A673 (cell line): ENCODE measurements at regions not wholly inside any gene's neighbourhood (a gene's known extent, or its start where the extent isn't known, plus 50 kb on each side); places are given as distances from the start of the nearest gene placed in this dataset.
"Not testable (repeated sequence)": the region's sequence is repeated elsewhere in the genome, so short reads cannot be mapped to it uniquely, and the experiment has no call there.

ENCODE experiments used
- BruUV-seq: library from RNA; stranded (reverse); fragments of 400-500 nt; replicated peaks from 2 replicates; lab custom pipeline; 2021; lab: Mats Ljungman, UMichigan
- CTCF ChIA-PET: fragments of 300-600 bp; sonication (Branson Sonifier 250); formaldehyde crosslinking; loops from one replicate; lab custom pipeline; 2022; ENCODE audit warnings: antibody characterized with exemption; lab: Charles Lee
- POLR2A ChIA-PET: fragments of 300-600 bp; sonication (Branson Sonifier 250); formaldehyde crosslinking; loops from one replicate; lab custom pipeline; 2022; ENCODE audit warnings: antibody characterized with exemption; ENCODE audit not compliant: low non-redundant PET; lab: Charles Lee
- DNase-seq: peaks from one replicate; pipeline ENCODE4 v3.0.0-alpha.2; 2015; ENCODE audit warnings: low spot score
- H3K27ac ChIP-seq: fragments of 200-600 bp; sonication (generic); 2 replicates; pipeline ENCODE4 v1.5.1; 2016; ENCODE audit warnings: mixed run types, low read depth, mild to moderate bottlenecking, mixed read lengths, antibody characterized with exemption, low read length; ENCODE audit not compliant: poor library complexity, severe bottlenecking
- H3K27me3 ChIP-seq: fragments of 200-600 bp; sonication (generic); replicated peaks from 2 replicates; pipeline ENCODE4 v1.6.1; 2017; ENCODE audit warnings: mixed run types, low read depth, mild to moderate bottlenecking, mixed read lengths, antibody characterized with exemption, low read length; ENCODE audit not compliant: insufficient read depth, poor library complexity
- H3K36me3 ChIP-seq: fragments of 200-600 bp; sonication (generic); 2 replicates; pipeline ENCODE4 v1.6.1; 2016; ENCODE audit warnings: mixed run types, mild to moderate bottlenecking, mixed read lengths, antibody characterized with exemption, low read length; ENCODE audit not compliant: insufficient read depth, poor library complexity, severe bottlenecking
- H3K4me1 ChIP-seq: fragments of 200-600 bp; sonication (generic); 2 replicates; pipeline ENCODE4 v1.6.1; 2017; ENCODE audit warnings: mixed run types, mild to moderate bottlenecking, mixed read lengths, antibody characterized with exemption, low read length; ENCODE audit not compliant: insufficient read depth, poor library complexity, severe bottlenecking
- H3K4me3 ChIP-seq: fragments of 200-600 bp; sonication (generic); 2 replicates; pipeline ENCODE4 v1.5.1; 2016; ENCODE audit warnings: low read depth, mixed run types, mild to moderate bottlenecking, mixed read lengths, low read length; ENCODE audit not compliant: poor library complexity, severe bottlenecking
- H3K9me3 ChIP-seq: fragments of 200-600 bp; sonication (generic); 2 replicates; pipeline ENCODE4 v1.6.1; 2016; ENCODE audit warnings: mixed run types, low read depth, mild to moderate bottlenecking, mixed read lengths, antibody characterized with exemption, low read length; ENCODE audit not compliant: poor library complexity, severe bottlenecking
- CTCF ChIP-seq: fragments of 300-800, 200-600 bp; sonication (generic); conservative IDR thresholded peaks from 2 replicates; pipeline ENCODE4 v1.5.1; 2017; ENCODE audit warnings: low read depth, mild to moderate bottlenecking, antibody characterized with exemption, low read length, moderate library complexity, mixed read lengths
- EZH2 ChIP-seq: fragments of 200-600 bp; sonication (generic); IDR thresholded peaks from 2 replicates; pipeline ENCODE4 v1.6.1; 2017; ENCODE audit warnings: borderline replicate concordance, low read depth, mild to moderate bottlenecking, mixed read lengths, antibody characterized with exemption, low read length; ENCODE audit not compliant: poor library complexity, severe bottlenecking
- intact Hi-C: fragments of 100-400 bp; cut with micrococcal nuclease; formaldehyde crosslinking; loops from one replicate; pipeline ENCODE4 v1.10.0; 2022; ENCODE audit not compliant: unreplicated experiment

- H3K27ac ChIP-seq, result no peak overlapping the region
- ChIA-PET CTCF (no interaction called here), POLR2A (no interaction called here)
- TF ChIP-seq EZH2 (no peak), CTCF (no peak)
- intact Hi-C loops, result no loop called here
- no peak for DNase-seq
- BruUV-seq, result no TSS peak
- no peaks in the 10 kb centered on the region for H3K9me3 ChIP-seq
- H3K4me3 ChIP-seq, result no peak overlapping the region
- H3K4me1 ChIP-seq, result no peaks in the 10 kb centered on the region
- H3K36me3 ChIP-seq, result no peaks in the 10 kb centered on the region
- H3K27me3 ChIP-seq, result no peaks in the 10 kb centered on the region
Measured at GRCh38 chr1:181893937-181894336, 167.6 kb downstream of the ZNF648 start.

- H3K4me1 ChIP-seq, CTCF ChIA-PET, POLR2A ChIA-PET, BruUV-seq, H3K36me3 ChIP-seq, H3K9me3 ChIP-seq, H3K4me3 ChIP-seq, DNase-seq, H3K27ac ChIP-seq, intact Hi-C loops, H3K27me3 ChIP-seq: not testable (repeated sequence)
Measured at GRCh38 chr1:181893150-181893549, 168.4 kb downstream of the ZNF648 start.

- DNase-seq, result peak; percentile 1
- no peaks in the 10 kb centered on the region for H3K4me1 ChIP-seq
- H3K27ac ChIP-seq, result no peak overlapping the region
- CTCF ChIA-PET, result no interaction called here
- H3K27me3 ChIP-seq, result no peaks in the 10 kb centered on the region
- H3K36me3 ChIP-seq, result no peaks in the 10 kb centered on the region
- no TSS peak for BruUV-seq
- no peak overlapping the region for H3K4me3 ChIP-seq
- intact Hi-C loops, result no loop called here
- TF ChIP-seq EZH2 (no peak), CTCF (no peak)
- POLR2A ChIA-PET, result no interaction called here
- no peaks in the 10 kb centered on the region for H3K9me3 ChIP-seq
Measured at GRCh38 chr1:181872562-181872961, 188.9 kb downstream of the ZNF648 start.

- no peak for TF ChIP-seq CTCF
- Histone ChIP-seq H3K4me1 (no peaks in the 10 kb centered on the region), H3K4me3 (no peak overlapping the region), H3K27me3 (no peaks in the 10 kb centered on the region), H3K27ac (no peak overlapping the region), H3K36me3 (no peaks in the 10 kb centered on the region), H3K9me3 (peaks cover 8% of the 10 kb centered on the region)
- BruUV-seq, result no TSS peak
- ChIA-PET CTCF (no interaction called here), POLR2A (no interaction called here)
- no peak for DNase-seq
- intact Hi-C loops, result no loop called here
Measured at GRCh38 chr1:181863736-181864135, 197.8 kb downstream of the ZNF648 start.
